Embryonic facial prominence (tissue), 1 donor: ENCODE measurements at regions not wholly inside any gene's neighbourhood (a gene's known extent, or its start where the extent isn't known, plus 50 kb on each side); places are given as distances from the start of the nearest gene placed in this dataset.

Experiments used
- DNase-seq: peaks from one replicate; pipeline ENCODE4 v3.0.0-alpha.2; 2016; ENCODE audit errors: extremely low spot score

GRCh38 chrX:40149286-40150175 is 51.8 kb upstream of the BCOR start:
- no peak for DNase-seq

GRCh38 chrX:40148385-40149285 is 50.9 kb upstream of the BCOR start:
- no peak for DNase-seq

- no peak for DNase-seq
Observed at GRCh38 chrX:40147971-40148370, 50.2 kb upstream of the BCOR start.
